Fibroblast of lung (primary cell): ENCODE measurements at regions not wholly inside any gene's neighbourhood (a gene's known extent, or its start where the extent isn't known, plus 50 kb on each side); places are given as distances from the start of the nearest gene placed in this dataset.

ENCODE experiments used
- CTCF ChIP-seq, 2 donors: IDR thresholded peaks in 1 of 2; conservative IDR thresholded peaks in 1 of 2; 1 replicate in 1 of 2; 2 replicates in 1 of 2; pipeline ENCODE4 v1.5.1; 2011 to 2012; ENCODE audit warnings: low read length in 2 of 2, control low read depth in 1 of 2, inconsistent platforms in 1 of 2, low read depth in 1 of 2, mild to moderate bottlenecking in 1 of 2
- EZH2 ChIP-seq: IDR thresholded peaks from 2 replicates; pipeline ENCODE4 v1.5.1; 2012; ENCODE audit warnings: low read length, control low read depth, mild to moderate bottlenecking; ENCODE audit errors: missing control alignments

GRCh38 chr1:188642704-188643103, 1814.0 kb downstream of the PLA2G4A start:
- TF ChIP-seq CTCF (conservative IDR thresholded peaks at IDR 0.05 in 1 of 2, IDR thresholded peaks at IDR 0.05 in 1 of 2; ENCODE audit: low read depth in 1 of 2, low read length in 2 of 2) (no peak), EZH2 (no peak)
